Panc1 (cell line): ENCODE measurements at regions not wholly inside any gene's neighbourhood (a gene's known extent, or its start where the extent isn't known, plus 50 kb on each side); places are given as distances from the start of the nearest gene placed in this dataset.

ENCODE experiments used
- ATAC-seq: fragments of 200-7000 bp; cut with Tn5 transposase; 2 replicates; pipeline ENCODE4 v1.9.1; 2020; ENCODE audit warnings: mild to moderate bottlenecking, moderate library complexity
- BruUV-seq: library from RNA; stranded (reverse); fragments of 400-500 nt; replicated peaks from 2 replicates; lab custom pipeline; 2021; lab: Mats Ljungman, UMichigan
- CTCF ChIA-PET: fragments of 300-600 bp; sonication (Branson Sonifier 250); formaldehyde crosslinking; loops from one replicate; lab custom pipeline; 2022; ENCODE audit warnings: antibody characterized with exemption; lab: Charles Lee
- POLR2A ChIA-PET: fragments of 300-600 bp; sonication (Branson Sonifier 250); formaldehyde crosslinking; loops from one replicate; lab custom pipeline; 2022; ENCODE audit warnings: antibody characterized with exemption; lab: Charles Lee
- DNase-seq: peaks from one replicate; pipeline ENCODE4 v3.0.0-alpha.2; 2010; ENCODE audit warnings: low read depth, low spot score
- H3K27ac ChIP-seq: 2 replicates; pipeline ENCODE4 v1.5.1; 2011; ENCODE audit warnings: mild to moderate bottlenecking, low read length, inconsistent platforms
- H3K27me3 ChIP-seq: fragments of 200-500 bp; sonication (Bioruptor generic); 2 replicates; pipeline ENCODE4 v1.6.0; 2014; ENCODE audit warnings: low read length, inconsistent platforms; ENCODE audit not compliant: control insufficient read depth, insufficient read depth
- H3K36me3 ChIP-seq: fragments of 200-500 bp; sonication (Bioruptor generic); 2 replicates; pipeline ENCODE4 v1.5.1; 2014; ENCODE audit warnings: inconsistent platforms, mild to moderate bottlenecking, low read length, moderate library complexity; ENCODE audit not compliant: control insufficient read depth, insufficient read depth
- H3K4me1 ChIP-seq: 2 replicates; pipeline ENCODE4 v1.5.1; 2011; ENCODE audit warnings: inconsistent platforms, mild to moderate bottlenecking, low read length, moderate library complexity; ENCODE audit not compliant: control insufficient read depth, insufficient read depth
- H3K4me3 ChIP-seq, 2 experiments: 2 replicates each; pipeline ENCODE4 v1.5.1; 2011 to 2012; ENCODE audit warnings: low read depth in 2 of 2, low read length in 2 of 2, mild to moderate bottlenecking in 2 of 2, inconsistent platforms in 1 of 2, moderate library complexity in 1 of 2
- H3K9me3 ChIP-seq: fragments of 200-500 bp; sonication (Bioruptor generic); 2 replicates; pipeline ENCODE4 v1.5.1; 2014; ENCODE audit warnings: low read depth, mild to moderate bottlenecking, inconsistent platforms, low read length, moderate library complexity; ENCODE audit not compliant: control insufficient read depth, insufficient read depth
- POLR2AphosphoS5 ChIP-seq: IDR thresholded peaks from 2 replicates; pipeline ENCODE4 v1.6.1; 2012; ENCODE audit warnings: mild to moderate bottlenecking, low read depth, low read length, moderate library complexity
- REST ChIP-seq, 2 experiments: IDR thresholded peaks; 2 replicates each; pipeline ENCODE4 v1.6.1; 2011 to 2012; ENCODE audit warnings: low read depth in 2 of 2, control low read depth in 1 of 2, low read length in 1 of 2, mild to moderate bottlenecking in 1 of 2, moderate library complexity in 1 of 2; ENCODE audit not compliant: insufficient read depth in 1 of 2
- SIN3A ChIP-seq: IDR thresholded peaks from 2 replicates; pipeline ENCODE4 v1.6.1; 2012; ENCODE audit warnings: low read depth, mild to moderate bottlenecking, low read length, moderate library complexity, borderline replicate concordance; ENCODE audit not compliant: insufficient read depth
- TCF7L2 ChIP-seq: IDR thresholded peaks from 2 replicates; pipeline ENCODE4 v1.6.1; 2011; ENCODE audit warnings: mild to moderate bottlenecking, low read depth, low read length, inconsistent platforms
- in situ Hi-C: cut with HindIII; loops from 2 replicates; pipeline ENCODE4 v1.10.0; 2016; ENCODE audit warnings: low sequenced_read_pairs, low pct_unique_long_range_greater_than_20kb
- intact Hi-C: fragments of 100-400 bp; cut with micrococcal nuclease; formaldehyde crosslinking; loops from one replicate; pipeline ENCODE4 v1.10.0; 2022; ENCODE audit not compliant: unreplicated experiment
- TF ChIP-seq, protein P1 (sequence below): fragments of 450-650 bp; IDR thresholded peaks from 2 replicates; pipeline ENCODE4 v1.5.1; 2017; ENCODE audit warnings: mild to moderate bottlenecking

- CTCF ChIA-PET, result no interaction called here
- Histone ChIP-seq H3K4me1 (no peaks in the 10 kb centered on the region), H3K4me3 (no peak overlapping the region), H3K27me3 (no peaks in the 10 kb centered on the region), H3K36me3 (no peaks in the 10 kb centered on the region), H3K9me3 (no peaks in the 10 kb centered on the region), H3K27ac (no peak overlapping the region)
- in situ Hi-C loops, result no loop called here
- POLR2A ChIA-PET, result no interaction called here
- TF ChIP-seq POLR2AphosphoS5 (no peak), REST (IDR thresholded peaks at IDR 0.05; ENCODE audit: insufficient read depth in 1 of 2, low read depth in 2 of 2, low read length in 1 of 2) (no peak), SIN3A (no peak), TCF7L2 (no peak)
- TF ChIP-seq, protein P1, sequence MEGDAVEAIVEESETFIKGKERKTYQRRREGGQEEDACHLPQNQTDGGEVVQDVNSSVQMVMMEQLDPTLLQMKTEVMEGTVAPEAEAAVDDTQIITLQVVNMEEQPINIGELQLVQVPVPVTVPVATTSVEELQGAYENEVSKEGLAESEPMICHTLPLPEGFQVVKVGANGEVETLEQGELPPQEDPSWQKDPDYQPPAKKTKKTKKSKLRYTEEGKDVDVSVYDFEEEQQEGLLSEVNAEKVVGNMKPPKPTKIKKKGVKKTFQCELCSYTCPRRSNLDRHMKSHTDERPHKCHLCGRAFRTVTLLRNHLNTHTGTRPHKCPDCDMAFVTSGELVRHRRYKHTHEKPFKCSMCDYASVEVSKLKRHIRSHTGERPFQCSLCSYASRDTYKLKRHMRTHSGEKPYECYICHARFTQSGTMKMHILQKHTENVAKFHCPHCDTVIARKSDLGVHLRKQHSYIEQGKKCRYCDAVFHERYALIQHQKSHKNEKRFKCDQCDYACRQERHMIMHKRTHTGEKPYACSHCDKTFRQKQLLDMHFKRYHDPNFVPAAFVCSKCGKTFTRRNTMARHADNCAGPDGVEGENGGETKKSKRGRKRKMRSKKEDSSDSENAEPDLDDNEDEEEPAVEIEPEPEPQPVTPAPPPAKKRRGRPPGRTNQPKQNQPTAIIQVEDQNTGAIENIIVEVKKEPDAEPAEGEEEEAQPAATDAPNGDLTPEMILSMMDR, result no peak
- intact Hi-C loops, result no loop called here
- BruUV-seq, result no TSS peak
- DNase-seq (no peak), ATAC-seq (no peak)
These were observed 181.6 kb downstream of the MFSD1 start for GRCh38 chr3:158983216-158984099.

- POLR2A ChIA-PET, result no interaction called here
- intact Hi-C loops (no loop called here), in situ Hi-C loops (no loop called here)
- H3K36me3 ChIP-seq, result no peaks in the 10 kb centered on the region
- ATAC-seq (no peak), DNase-seq (no peak)
- no TSS peak for BruUV-seq
- TF ChIP-seq POLR2AphosphoS5, result no peak
- TF ChIP-seq, protein P1, result no peak
- TF ChIP-seq SIN3A, result no peak
- no peak for TF ChIP-seq TCF7L2
- no peak for TF ChIP-seq REST (IDR thresholded peaks at IDR 0.05; ENCODE audit: insufficient read depth in 1 of 2, low read depth in 2 of 2, low read length in 1 of 2)
- no peak overlapping the region for H3K27ac ChIP-seq
- H3K27me3 ChIP-seq, result 0 out of 2 replicates have a peak, but pooled peaks cover 2% of the 10 kb centered on the region
- no peaks in the 10 kb centered on the region for H3K4me1 ChIP-seq
- CTCF ChIA-PET, result no interaction called here
- no peaks in the 10 kb centered on the region for H3K9me3 ChIP-seq
- no peak overlapping the region for H3K4me3 ChIP-seq
These were observed 189.4 kb downstream of the MFSD1 start for GRCh38 chr3:158991146-158991705.
